Hindlimb muscle (tissue), 1 donor: ENCODE measurements at regions not wholly inside any gene's neighbourhood (a gene's known extent, or its start where the extent isn't known, plus 50 kb on each side); places are given as distances from the start of the nearest gene placed in this dataset.
"Not testable (repeated sequence)": the region's sequence is repeated elsewhere in the genome, so short reads cannot be mapped to it uniquely, and the experiment has no call there.

Experiments used
- DNase-seq: peaks from one replicate; pipeline ENCODE4 v3.0.0-alpha.2; 2013

DNA sequence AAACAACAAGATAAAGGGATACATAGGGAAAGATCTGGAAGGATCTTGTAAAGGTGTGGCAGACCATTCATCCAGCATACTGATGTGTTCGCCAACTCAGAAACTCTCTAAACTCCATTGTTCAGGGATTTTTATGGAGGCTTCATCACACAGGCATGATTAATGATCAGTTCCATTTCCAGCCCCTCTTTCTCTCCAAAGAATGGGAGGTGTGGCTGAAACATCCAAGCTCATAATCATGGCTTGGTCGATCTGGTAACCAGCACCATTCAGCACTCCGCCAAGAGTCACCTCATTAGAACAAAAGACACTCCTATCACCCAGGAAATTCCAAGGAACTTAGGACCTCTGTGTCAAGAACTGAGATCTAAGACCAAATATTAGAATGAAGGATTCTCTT, 180.6 kb upstream of the RNPC3 start:
- no peak for DNase-seq

- no peak for DNase-seq
Measured at GRCh38 chr1:103341377-103341880, 184.1 kb upstream of the RNPC3 start.

DNA sequence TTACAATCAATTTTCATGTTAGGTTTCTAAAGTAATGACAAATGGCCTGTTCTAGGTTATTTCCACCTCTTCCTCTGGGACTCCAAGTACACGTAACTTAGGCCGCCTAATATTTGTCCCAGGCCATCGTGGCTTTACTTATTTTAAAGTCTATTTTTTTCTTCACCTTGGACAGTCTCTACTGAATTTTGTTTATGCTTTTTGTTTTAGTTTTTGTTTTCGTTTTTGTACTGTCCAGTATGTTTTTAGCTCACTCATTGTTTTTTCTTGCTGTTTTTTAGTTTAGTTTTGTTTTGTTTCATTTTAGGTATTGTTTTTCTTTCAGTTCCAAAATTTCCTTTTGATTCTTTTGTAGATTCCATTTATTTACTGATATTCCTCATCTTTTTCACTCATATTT, 187.7 kb upstream of the RNPC3 start:
- DNase-seq = no peak

- no peak for DNase-seq
Measured at GRCh38 chr1:103336408-103336807, 189.1 kb upstream of the RNPC3 start.

DNA sequence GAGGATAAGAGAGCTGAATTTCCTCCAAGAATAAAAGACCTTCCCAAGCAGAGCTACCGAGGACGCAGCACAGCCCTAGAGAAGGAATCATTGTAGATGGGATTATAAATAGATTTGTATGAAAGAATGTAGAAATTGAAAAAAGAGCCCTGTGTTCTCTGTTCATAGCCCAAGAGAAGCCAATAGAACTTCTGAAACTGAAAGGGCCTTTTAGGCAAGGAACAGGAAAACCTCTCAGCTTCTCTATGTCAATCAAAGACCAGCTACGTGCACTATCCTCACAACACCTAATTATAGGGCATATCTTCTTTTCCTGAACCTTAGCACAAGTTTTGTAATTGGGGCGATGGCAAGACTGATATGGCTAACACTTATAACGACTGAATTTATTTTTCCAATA, 192.4 kb upstream of the RNPC3 start:
- no peak for DNase-seq

DNA sequence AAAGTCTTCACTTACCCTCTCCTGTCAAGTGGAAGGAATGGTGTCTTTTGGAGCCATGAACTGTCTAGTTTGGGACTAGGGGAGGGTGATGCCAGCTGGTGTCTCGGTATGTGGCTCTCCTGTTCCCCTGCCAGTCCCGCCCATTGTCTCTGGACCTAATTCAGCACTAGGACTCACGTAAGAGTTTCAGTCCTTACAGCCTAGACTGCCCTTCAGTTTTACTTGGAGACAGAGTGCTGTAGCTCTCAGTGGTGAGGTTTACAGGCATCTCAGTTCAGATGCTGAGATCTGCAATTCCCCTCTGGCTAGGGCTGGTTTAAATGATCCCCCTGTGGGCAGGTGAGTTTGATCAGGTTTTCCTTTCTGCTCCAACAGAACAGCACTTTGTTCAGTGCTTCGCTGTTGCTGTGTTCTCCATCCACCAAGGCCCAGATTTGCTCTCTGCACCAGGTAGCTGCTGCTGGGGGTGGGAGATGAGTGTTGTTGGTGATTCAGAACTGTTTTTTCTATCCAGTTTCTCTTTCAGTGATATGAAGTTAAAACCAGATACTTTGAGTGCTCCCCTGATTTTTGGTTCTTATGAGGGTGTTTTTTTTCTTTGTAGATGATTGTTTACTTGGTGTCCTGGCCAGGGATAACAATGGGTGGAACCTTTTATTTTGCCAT, 198.3 kb upstream of the RNPC3 start:
- no peak for DNase-seq

DNA sequence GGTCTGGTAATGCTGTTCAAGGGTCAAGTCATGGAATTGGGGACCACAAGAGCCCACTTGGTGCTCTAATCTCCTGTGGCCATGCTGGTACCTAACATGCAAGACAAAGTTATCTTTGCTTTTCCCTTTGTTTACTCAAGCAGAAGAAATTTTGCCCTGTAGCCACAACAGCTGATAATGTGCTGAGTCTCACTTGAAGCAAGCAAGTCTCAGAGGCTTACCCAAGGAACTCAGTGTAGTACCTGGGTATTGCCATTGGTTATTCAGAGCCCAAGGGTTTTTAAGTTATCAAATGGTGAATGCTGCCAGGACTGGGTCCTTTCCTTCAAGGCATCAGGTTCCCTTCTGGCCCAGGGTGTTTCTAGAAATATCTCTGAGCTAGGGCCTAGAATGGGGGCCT, 198.9 kb upstream of the RNPC3 start:
- DNase-seq = no peak

DNA sequence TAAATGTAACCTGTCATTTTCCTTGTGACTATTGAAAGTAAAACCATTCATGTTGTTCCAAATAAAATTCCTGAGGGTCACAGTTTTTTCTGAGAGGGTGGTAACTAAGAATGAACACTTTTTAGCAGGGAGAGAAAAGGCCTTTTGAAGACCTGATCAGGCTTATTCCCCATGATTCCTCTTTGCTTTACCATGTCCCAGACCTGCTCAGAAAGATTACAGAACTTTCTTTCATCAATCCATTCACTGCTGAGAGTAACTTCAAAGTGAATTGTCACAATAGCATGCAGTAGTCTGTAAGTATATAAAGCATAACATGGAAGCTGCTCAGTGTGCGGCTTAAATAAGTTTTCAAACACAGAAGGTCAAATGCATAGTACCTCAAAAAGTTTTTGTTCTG, 201.5 kb upstream of the COL11A1 start:
- DNase-seq = no peak

DNA sequence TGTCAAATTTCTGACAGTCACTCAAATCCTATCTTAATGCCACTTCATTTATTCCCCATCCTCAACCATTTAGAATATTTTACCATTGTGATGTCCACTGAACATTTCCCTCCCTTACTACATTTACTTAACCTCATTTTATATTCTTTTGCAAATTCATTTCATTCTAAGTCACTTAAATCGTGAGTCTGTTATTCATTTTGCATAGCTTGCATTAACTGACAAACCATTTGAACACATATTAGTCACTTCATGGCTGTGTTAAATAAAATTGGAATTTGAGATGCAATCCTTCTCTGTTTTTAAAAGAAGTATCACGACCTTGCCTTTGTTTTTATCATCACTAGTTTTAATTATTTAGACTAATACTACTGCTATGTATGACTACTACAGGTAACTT, 199.4 kb upstream of the COL11A1 start:
- DNase-seq = no peak

DNA sequence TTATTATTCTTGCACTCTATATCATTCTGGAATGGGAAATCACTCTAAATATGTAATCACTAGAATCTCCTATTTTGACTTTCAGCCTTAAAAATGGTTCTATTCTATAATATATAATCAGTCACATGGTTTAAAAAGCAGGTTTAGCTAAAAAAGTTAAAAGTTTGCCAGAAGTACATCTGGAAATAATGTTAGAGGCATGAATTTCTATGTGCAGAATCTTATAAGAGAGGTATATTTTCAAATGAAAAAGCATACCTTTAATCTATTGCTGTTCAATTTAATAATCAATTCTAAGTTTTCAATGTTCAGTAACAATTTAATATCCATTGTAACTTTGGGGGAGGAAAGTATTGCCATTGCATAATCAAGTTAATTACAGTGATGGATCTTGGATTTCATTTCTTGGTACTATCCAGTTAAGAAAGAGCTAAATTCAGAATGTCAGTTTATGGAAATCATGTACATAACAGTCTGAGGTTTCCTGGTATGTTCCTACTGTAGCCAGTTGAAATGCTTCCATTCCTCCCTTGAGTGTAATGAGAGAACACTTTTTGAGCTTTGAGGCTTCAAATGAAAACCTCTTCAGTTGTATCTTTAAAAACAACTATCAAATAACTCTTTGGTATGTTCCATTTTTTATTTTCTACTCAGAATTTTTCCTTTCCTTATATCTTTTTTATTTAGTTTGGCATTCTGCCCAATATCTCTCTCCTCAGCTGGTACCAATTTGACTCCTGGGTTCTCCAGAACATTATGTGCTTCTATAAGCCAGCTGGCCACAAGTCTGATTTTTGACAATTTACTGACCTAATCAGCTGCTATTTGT, 175.7 kb upstream of the COL11A1 start:
- peak; percentile 75 for DNase-seq

DNA sequence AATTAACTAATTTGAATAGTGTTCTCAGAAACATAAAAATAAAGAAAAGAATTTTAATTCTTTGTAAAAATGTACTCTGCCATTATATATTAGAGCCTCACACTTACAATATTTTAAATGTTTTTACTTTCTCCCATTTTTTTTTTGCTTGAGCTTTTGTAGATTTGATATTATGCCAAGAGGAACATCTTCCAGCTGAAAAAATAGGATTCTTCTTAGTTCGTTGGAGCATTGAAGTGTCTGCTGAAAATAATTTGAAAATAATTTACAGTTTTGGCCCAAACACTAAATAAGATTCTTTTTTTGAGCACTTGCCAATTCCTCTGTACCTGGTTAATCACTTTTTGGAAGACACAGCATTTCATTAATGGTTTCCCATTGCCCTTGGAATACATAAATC, 175.0 kb upstream of the COL11A1 start:
- peak; percentile 11 for DNase-seq

- DNase-seq = no peak
Measured at GRCh38 chr1:103275725-103276124, 167.4 kb upstream of the COL11A1 start.

DNA sequence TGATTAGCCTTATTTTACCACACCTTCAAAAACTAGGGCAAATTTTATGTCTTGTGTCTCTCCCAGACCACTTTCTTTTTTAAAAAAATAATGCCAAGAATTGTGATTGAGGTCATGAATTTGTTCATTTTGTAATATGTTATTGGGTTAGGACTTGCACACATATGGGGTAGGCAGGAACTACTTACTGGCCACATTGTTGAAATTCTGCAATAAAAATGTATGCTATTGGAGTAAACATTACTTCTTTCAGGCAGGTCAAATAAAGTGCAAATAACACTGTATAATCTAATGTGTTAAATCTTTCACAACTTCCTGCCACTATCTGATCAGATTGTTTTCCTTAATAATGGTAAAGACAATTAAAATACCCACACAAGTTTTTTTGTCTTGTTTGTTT, 166.6 kb upstream of the COL11A1 start:
- DNase-seq = no peak

GRCh38 chr1:103273106-103273505, 164.8 kb upstream of the COL11A1 start:
- no peak for DNase-seq

- DNase-seq = not testable (repeated sequence)
Measured at GRCh38 chr1:103271471-103271870, 163.1 kb upstream of the COL11A1 start.

GRCh38 chr1:103267893-103268292, 159.6 kb upstream of the COL11A1 start:
- DNase-seq = no peak

DNA sequence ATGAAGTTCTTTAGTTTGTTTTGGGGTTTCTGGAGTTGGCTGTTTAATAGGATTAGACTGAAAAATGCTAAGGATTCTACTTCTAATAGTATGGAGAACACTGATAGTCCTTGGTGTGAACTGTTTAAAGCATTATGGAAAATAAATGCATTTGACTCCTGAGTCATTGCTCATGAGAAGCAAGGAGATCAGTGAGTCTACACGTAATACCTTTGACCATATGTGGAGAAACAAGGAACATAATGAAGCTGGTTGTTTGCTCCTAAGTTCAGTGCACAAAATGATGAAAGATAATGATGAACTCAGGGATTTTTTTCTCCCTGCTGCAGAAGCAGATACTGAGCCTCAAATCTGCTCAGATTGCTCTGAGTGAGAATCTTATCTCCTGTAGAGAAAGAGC, 158.9 kb upstream of the COL11A1 start:
- DNase-seq = no peak

GRCh38 chr1:103266036-103266435, 157.7 kb upstream of the COL11A1 start:
- no peak for DNase-seq

DNA sequence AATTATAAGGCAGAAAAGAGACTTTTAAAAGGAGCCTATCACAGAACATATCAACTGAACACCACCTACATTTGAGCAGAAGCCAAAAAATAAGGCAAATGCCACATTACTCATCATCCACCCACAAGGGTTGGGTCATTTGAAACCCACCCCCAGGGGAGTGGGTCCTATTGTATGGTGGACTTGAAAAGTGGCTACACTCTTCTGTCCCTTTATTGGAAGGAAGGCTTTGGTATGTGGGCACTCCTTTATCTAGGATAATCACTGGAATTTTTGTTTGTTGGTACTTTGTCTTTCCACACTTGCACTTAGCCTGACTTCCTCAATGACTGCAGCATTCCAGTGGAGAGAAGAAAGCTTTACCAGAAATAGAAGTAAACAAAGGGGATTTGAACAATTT, 157.2 kb upstream of the COL11A1 start:
- no peak for DNase-seq

DNA sequence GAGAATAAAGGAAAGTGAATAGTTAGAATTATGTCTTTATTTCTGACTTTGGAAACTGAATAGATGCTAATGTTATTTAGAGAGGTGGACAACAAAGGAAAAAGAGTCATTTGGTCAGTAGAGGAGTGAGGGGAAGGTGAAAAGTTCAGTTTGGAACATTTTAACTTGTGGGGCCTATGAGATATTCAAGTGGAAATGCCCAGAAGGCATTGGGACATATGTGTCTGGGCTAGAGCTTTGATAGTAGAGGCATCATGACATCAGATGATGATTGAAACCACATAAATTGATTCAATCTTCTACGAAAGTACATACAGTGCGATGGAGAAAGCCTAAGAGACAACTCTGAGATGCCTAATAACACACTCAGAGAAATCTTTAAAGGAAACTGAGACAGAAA, 151.7 kb upstream of the COL11A1 start:
- DNase-seq = no peak

DNA sequence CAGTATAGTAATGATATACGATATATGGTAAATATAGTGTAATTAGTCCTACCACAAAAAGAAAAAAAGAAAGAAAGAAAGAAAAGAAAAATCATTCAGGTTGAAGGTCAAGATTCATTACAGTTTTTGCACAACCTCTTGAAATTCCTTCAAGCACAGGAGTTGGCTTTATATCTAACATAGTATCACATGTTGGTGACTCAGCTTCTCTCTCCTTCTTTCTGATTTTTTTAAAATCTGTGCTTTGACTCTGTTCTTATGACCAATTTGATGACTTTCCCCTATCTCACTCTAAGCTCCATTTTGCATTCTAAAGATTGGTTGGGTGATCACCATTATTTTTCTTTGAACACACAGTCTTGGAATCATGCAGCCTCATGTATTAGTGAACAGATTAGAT, 148.2 kb upstream of the COL11A1 start:
- DNase-seq = no peak

- DNase-seq = no peak
Measured at GRCh38 chr1:103254691-103255090, 146.4 kb upstream of the COL11A1 start.

GRCh38 chr1:103250441-103250861, 142.1 kb upstream of the COL11A1 start:
- no peak for DNase-seq
